HepG2 (cell line): ENCODE measurements at regions not wholly inside any gene's neighbourhood (a gene's known extent, or its start where the extent isn't known, plus 50 kb on each side); places are given as distances from the start of the nearest gene placed in this dataset.

Experiments
- ESRRA ChIP-seq: sonication (generic); formaldehyde crosslinking; IDR thresholded peaks from 2 replicates; pipeline ENCODE4 v1.5.1; 2020; ENCODE audit warnings: mild to moderate bottlenecking, low read depth, missing genetic modification reagents
- ZNF383 ChIP-seq: sonication (generic); formaldehyde crosslinking; IDR thresholded peaks from 2 replicates; pipeline ENCODE4 v1.4.0; 2020; ENCODE audit warnings: missing genetic modification reagents, mild to moderate bottlenecking, borderline replicate concordance
- TF ChIP-seq, protein P1 (sequence below): sonication (generic); formaldehyde crosslinking; IDR thresholded peaks from 2 replicates; pipeline ENCODE4 v1.5.0; 2020; ENCODE audit warnings: mild to moderate bottlenecking, missing genetic modification reagents, moderate library complexity
- TF ChIP-seq, protein P2 (sequence below): sonication (generic); formaldehyde crosslinking; IDR thresholded peaks from 2 replicates; pipeline ENCODE4 v1.5.1; 2020; ENCODE audit warnings: mild to moderate bottlenecking, missing genetic modification reagents
- TF ChIP-seq, protein P3 (sequence below): sonication (generic); formaldehyde crosslinking; IDR thresholded peaks from 2 replicates; pipeline ENCODE4 v1.5.1; 2020; ENCODE audit warnings: missing genetic modification reagents, mild to moderate bottlenecking, borderline replicate concordance
- TF ChIP-seq, protein P4 (sequence below): sonication (generic); formaldehyde crosslinking; IDR thresholded peaks from 2 replicates; pipeline ENCODE4 v1.9.0; 2022; ENCODE audit warnings: missing genetic modification reagents, mild to moderate bottlenecking, borderline replicate concordance
- TF ChIP-seq, protein P5 (sequence below): IDR thresholded peaks from 2 replicates; pipeline ENCODE4 v1.6.1; 2012; ENCODE audit warnings: inconsistent platforms
- TF ChIP-seq, protein P6 (sequence below): sonication (generic); formaldehyde crosslinking; IDR thresholded peaks from 2 replicates; pipeline ENCODE4 v1.4.0; 2020; ENCODE audit warnings: mild to moderate bottlenecking, missing genetic modification reagents
- TF ChIP-seq, protein P7 (sequence below): IDR thresholded peaks from 2 replicates; pipeline ENCODE4 v1.6.1; 2016; ENCODE audit warnings: missing compliant biosample characterization, missing genetic modification reagents, borderline replicate concordance

DNA sequence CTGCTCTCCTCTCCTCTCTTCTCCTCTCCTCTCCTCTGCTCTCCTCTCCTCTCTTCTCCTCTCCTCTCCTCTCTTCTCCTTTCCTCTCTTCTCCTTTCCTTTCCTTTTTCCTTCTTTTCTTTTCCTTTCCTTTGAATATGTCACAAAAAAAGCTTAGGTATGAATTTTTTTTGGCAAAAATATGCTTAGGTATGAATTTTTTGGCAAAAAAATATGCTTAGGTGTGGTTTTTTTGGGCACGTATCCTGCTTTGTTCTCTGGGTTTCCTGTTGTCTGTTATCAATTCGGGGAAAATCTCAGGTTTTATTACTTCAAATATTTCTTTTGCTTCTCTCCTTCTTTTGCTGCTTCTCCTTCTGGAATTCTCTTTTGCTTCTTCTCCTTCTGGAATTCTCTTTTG lies 155.5 kb upstream of the PMEPA1 start:
- TF ChIP-seq, protein P1, sequence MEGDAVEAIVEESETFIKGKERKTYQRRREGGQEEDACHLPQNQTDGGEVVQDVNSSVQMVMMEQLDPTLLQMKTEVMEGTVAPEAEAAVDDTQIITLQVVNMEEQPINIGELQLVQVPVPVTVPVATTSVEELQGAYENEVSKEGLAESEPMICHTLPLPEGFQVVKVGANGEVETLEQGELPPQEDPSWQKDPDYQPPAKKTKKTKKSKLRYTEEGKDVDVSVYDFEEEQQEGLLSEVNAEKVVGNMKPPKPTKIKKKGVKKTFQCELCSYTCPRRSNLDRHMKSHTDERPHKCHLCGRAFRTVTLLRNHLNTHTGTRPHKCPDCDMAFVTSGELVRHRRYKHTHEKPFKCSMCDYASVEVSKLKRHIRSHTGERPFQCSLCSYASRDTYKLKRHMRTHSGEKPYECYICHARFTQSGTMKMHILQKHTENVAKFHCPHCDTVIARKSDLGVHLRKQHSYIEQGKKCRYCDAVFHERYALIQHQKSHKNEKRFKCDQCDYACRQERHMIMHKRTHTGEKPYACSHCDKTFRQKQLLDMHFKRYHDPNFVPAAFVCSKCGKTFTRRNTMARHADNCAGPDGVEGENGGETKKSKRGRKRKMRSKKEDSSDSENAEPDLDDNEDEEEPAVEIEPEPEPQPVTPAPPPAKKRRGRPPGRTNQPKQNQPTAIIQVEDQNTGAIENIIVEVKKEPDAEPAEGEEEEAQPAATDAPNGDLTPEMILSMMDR (CRISPR knock-in tag) = no peak
- TF ChIP-seq, protein P2, sequence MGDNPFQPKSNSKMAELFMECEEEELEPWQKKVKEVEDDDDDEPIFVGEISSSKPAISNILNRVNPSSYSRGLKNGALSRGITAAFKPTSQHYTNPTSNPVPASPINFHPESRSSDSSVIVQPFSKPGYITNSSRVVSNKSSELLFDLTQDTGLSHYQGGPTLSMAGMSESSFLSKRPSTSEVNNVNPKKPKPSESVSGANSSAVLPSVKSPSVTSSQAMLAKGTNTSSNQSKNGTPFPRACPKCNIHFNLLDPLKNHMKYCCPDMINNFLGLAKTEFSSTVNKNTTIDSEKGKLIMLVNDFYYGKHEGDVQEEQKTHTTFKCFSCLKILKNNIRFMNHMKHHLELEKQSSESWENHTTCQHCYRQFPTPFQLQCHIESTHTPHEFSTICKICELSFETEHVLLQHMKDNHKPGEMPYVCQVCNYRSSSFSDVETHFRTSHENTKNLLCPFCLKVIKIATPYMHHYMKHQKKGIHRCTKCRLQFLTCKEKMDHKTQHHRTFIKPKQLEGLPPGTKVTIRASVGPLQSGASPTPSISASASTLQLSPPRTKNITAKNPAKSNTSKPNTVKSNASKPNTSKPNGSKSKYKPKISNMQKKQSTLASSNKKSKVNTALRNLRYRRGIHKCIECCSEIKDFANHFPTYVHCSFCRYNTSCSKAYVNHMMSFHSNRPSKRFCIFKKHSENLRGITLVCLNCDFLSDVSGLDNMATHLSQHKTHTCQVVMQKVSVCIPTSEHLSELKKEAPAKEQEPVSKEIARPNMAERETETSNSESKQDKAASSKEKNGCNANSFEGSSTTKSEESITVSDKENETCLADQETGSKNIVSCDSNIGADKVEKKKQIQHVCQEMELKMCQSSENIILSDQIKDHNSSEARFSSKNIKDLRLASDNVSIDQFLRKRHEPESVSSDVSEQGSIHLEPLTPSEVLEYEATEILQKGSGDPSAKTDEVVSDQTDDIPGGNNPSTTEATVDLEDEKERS (CRISPR knock-in tag) = no peak
- TF ChIP-seq, protein P3, sequence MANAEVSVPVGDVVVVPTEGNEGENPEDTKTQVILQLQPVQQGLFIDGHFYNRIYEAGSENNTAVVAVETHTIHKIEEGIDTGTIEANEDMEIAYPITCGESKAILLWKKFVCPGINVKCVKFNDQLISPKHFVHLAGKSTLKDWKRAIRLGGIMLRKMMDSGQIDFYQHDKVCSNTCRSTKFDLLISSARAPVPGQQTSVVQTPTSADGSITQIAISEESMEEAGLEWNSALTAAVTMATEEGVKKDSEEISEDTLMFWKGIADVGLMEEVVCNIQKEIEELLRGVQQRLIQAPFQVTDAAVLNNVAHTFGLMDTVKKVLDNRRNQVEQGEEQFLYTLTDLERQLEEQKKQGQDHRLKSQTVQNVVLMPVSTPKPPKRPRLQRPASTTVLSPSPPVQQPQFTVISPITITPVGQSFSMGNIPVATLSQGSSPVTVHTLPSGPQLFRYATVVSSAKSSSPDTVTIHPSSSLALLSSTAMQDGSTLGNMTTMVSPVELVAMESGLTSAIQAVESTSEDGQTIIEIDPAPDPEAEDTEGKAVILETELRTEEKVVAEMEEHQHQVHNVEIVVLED (CRISPR knock-in tag) = no peak
- TF ChIP-seq, protein P4, sequence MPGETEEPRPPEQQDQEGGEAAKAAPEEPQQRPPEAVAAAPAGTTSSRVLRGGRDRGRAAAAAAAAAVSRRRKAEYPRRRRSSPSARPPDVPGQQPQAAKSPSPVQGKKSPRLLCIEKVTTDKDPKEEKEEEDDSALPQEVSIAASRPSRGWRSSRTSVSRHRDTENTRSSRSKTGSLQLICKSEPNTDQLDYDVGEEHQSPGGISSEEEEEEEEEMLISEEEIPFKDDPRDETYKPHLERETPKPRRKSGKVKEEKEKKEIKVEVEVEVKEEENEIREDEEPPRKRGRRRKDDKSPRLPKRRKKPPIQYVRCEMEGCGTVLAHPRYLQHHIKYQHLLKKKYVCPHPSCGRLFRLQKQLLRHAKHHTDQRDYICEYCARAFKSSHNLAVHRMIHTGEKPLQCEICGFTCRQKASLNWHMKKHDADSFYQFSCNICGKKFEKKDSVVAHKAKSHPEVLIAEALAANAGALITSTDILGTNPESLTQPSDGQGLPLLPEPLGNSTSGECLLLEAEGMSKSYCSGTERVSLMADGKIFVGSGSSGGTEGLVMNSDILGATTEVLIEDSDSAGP = no peak
- TF ChIP-seq, protein P5, sequence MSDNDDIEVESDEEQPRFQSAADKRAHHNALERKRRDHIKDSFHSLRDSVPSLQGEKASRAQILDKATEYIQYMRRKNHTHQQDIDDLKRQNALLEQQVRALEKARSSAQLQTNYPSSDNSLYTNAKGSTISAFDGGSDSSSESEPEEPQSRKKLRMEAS = no peak
- TF ChIP-seq, protein P6, sequence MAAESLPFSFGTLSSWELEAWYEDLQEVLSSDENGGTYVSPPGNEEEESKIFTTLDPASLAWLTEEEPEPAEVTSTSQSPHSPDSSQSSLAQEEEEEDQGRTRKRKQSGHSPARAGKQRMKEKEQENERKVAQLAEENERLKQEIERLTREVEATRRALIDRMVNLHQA (CRISPR knock-in tag) = no peak
- TF ChIP-seq ESRRA (CRISPR knock-in tag) (no peak), ZNF383 (CRISPR knock-in tag) (no peak)
- TF ChIP-seq, protein P7, sequence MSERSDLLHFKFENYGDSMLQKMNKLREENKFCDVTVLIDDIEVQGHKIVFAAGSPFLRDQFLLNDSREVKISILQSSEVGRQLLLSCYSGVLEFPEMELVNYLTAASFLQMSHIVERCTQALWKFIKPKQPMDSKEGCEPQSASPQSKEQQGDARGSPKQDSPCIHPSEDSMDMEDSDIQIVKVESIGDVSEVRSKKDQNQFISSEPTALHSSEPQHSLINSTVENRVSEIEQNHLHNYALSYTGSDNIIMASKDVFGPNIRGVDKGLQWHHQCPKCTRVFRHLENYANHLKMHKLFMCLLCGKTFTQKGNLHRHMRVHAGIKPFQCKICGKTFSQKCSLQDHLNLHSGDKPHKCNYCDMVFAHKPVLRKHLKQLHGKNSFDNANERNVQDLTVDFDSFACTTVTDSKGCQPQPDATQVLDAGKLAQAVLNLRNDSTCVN (CRISPR knock-in tag) = no peak
